ENCODE measurements at regions not wholly inside any gene's neighbourhood (a gene's known extent, or its start where the extent isn't known, plus 50 kb on each side); places are given as distances from the start of the nearest gene placed in this dataset.

DNA sequence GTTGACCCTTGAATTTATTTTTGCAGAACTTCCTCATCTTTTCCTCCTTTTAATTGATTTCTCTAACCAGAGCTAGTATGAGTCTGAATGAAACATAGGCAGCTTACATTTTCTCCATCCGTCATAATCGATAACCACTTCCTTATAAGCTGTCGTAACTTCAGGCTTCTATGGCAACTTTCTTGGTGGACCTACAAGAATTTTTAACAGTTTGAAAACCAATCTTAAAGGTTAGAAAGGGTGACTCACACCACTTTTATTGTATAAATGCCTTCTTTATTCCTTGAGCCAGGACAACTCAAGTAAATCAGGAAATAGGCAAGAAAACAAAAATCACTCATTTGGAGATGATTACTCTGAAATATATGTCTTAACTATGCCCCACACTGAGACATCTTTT lies 105.7 kb upstream of the KL start:
- no peaks in the 10 kb centered on the region for H3K9me3 ChIP-seq
- no peaks in the 10 kb centered on the region for H3K36me3 ChIP-seq (ENCODE audit: low read depth, missing control alignments)
- no peak overlapping the region for H3K27ac ChIP-seq
- H3K4me1 ChIP-seq = peaks cover 8% of the 10 kb centered on the region
- DNase-seq = no peak
- 73 to 84% methylated on average over 3 of the region's 3 CpGs for WGBS, 2 donors
- TF ChIP-seq POLR2A (IDR thresholded peaks at IDR 0.05) (no peak), CTCF (IDR thresholded peaks at IDR 0.05) (no peak)
- intact Hi-C loops (cut with DNase I; ENCODE audit: low total_unique reads) = no loop called here
- H3K27me3 ChIP-seq = no peaks in the 10 kb centered on the region
- H3K4me3 ChIP-seq = no peak overlapping the region

DNA sequence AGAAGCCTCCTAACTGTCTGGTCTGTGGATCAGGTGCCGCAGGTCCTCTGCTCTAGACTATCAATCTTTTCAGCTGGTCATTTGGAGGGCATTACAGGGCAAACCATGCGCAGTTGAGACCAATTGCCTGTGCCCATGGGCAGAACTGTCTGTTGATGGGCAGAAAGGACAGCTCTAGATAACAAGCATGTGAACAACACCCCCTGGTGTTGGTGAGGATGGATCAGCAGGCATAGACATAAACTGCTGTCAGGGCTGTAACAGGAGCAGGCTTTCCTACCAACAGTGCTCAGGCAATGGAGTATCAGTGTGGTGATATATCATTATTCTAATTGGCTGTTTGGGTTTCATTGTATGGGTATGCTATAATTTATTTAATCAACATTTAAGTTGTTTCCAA lies 104.7 kb upstream of the KL start:
- H3K4me1 ChIP-seq = peaks cover 6% of the 10 kb centered on the region
- 66 to 100% methylated on average over 1 to 2 of the region's 2 CpGs for WGBS, 2 donors
- no peaks in the 10 kb centered on the region for H3K36me3 ChIP-seq (ENCODE audit: low read depth, missing control alignments)
- intact Hi-C loops (cut with DNase I; ENCODE audit: low total_unique reads) = no loop called here
- TF ChIP-seq POLR2A (IDR thresholded peaks at IDR 0.05) (no peak), CTCF (IDR thresholded peaks at IDR 0.05) (peak; percentile 32 to 51 (median 45))
- no peak overlapping the region for H3K27ac ChIP-seq
- H3K9me3 ChIP-seq = no peaks in the 10 kb centered on the region
- no peaks in the 10 kb centered on the region for H3K27me3 ChIP-seq
- no peak overlapping the region for H3K4me3 ChIP-seq
- peak; percentile 75 for DNase-seq

- no peaks in the 10 kb centered on the region for H3K36me3 ChIP-seq (ENCODE audit: low read depth, missing control alignments)
Observed at GRCh38 chr13:32914686-32915085, 101.5 kb upstream of the KL start.

GRCh38 chr13:32917504-32917903 lies 98.7 kb upstream of the KL start:
- no peak for TF ChIP-seq POLR2A (IDR thresholded peaks at IDR 0.05)
- no peak for TF ChIP-seq CTCF (IDR thresholded peaks at IDR 0.05)
- no peak overlapping the region for H3K4me3 ChIP-seq
- no peaks in the 10 kb centered on the region for H3K4me1 ChIP-seq
- intact Hi-C loops (cut with DNase I; ENCODE audit: low total_unique reads) = no loop called here
- no peak overlapping the region for H3K27ac ChIP-seq
- H3K27me3 ChIP-seq = no peaks in the 10 kb centered on the region
- no peaks in the 10 kb centered on the region for H3K9me3 ChIP-seq
- no peaks in the 10 kb centered on the region for H3K36me3 ChIP-seq (ENCODE audit: low read depth, missing control alignments)
- no peak for DNase-seq
- 81 to 92% methylated on average over 2 of the region's 2 CpGs for WGBS, 2 donors

More at GRCh38 chr13:32914686-32915085, 101.5 kb upstream of the KL start:
- intact Hi-C loops (cut with DNase I; ENCODE audit: low total_unique reads) = no loop called here
- Histone ChIP-seq H3K27ac (no peak overlapping the region), H3K9me3 (no peaks in the 10 kb centered on the region), H3K4me3 (no peak overlapping the region), H3K27me3 (no peaks in the 10 kb centered on the region), H3K4me1 (peaks cover 6% of the 10 kb centered on the region)
- TF ChIP-seq CTCF (IDR thresholded peaks at IDR 0.05) = no peak
- no peak for TF ChIP-seq POLR2A (IDR thresholded peaks at IDR 0.05)
- WGBS, 2 donors = 93 to 100% methylated on average over 1 of the region's 1 CpG
- DNase-seq = no peak

- H3K27ac ChIP-seq = no peak overlapping the region
Observed at GRCh38 chr13:32923725-32924124, 92.5 kb upstream of the KL start.

More at GRCh38 chr13:32923725-32924124, 92.5 kb upstream of the KL start:
- Histone ChIP-seq H3K4me1 (no peaks in the 10 kb centered on the region), H3K9me3 (no peaks in the 10 kb centered on the region), H3K27me3 (no peaks in the 10 kb centered on the region), H3K4me3 (no peak overlapping the region), H3K36me3 (ENCODE audit: low read depth, missing control alignments) (no peaks in the 10 kb centered on the region)
- DNase-seq = no peak
- WGBS, 2 donors = 93 to 96% methylated on average over 1 of the region's 1 CpG
- TF ChIP-seq POLR2A (IDR thresholded peaks at IDR 0.05) (no peak), CTCF (IDR thresholded peaks at IDR 0.05) (no peak)
- intact Hi-C loops (cut with DNase I; ENCODE audit: low total_unique reads) = no loop called here

All from testis (tissue), 2 donors.